NT2/D1 (cell line): ENCODE measurements at regions not wholly inside any gene's neighbourhood (a gene's known extent, or its start where the extent isn't known, plus 50 kb on each side); places are given as distances from the start of the nearest gene placed in this dataset.

Source experiments
- SUZ12 ChIP-seq: IDR thresholded peaks from 2 replicates; pipeline ENCODE4 v1.6.1; 2011; ENCODE audit not compliant: insufficient read length, insufficient read depth; ENCODE audit errors: extremely low read depth
- YY1 ChIP-seq: IDR thresholded peaks from 2 replicates; pipeline ENCODE4 v1.6.1; 2011; ENCODE audit not compliant: insufficient read length, insufficient read depth
- ZNF274 ChIP-seq: IDR thresholded peaks from 2 replicates; pipeline ENCODE4 v1.6.1; 2011; ENCODE audit warnings: mild to moderate bottlenecking, low read depth, low read length

GRCh38 chr6:167574431-167575151 lies 249.7 kb downstream of the TTLL2 start:
- no peak for TF ChIP-seq YY1
- TF ChIP-seq ZNF274: no peak
- TF ChIP-seq SUZ12: no peak
